Astrocyte (in vitro differentiated cells and primary cell): ENCODE measurements at regions not wholly inside any gene's neighbourhood (a gene's known extent, or its start where the extent isn't known, plus 50 kb on each side); places are given as distances from the start of the nearest gene placed in this dataset.

Experiments used
- EZH2 ChIP-seq: IDR thresholded peaks from 2 replicates; pipeline ENCODE4 v1.6.1; 2012; ENCODE audit warnings: mild to moderate bottlenecking, low read length, inconsistent platforms; ENCODE audit not compliant: insufficient read depth
- TF ChIP-seq, protein P1 (sequence below): IDR thresholded peaks from 2 replicates; pipeline ENCODE4 v1.5.1; 2011; ENCODE audit warnings: low read depth, mild to moderate bottlenecking, inconsistent platforms, low read length, moderate library complexity; ENCODE audit not compliant: insufficient read depth

DNA sequence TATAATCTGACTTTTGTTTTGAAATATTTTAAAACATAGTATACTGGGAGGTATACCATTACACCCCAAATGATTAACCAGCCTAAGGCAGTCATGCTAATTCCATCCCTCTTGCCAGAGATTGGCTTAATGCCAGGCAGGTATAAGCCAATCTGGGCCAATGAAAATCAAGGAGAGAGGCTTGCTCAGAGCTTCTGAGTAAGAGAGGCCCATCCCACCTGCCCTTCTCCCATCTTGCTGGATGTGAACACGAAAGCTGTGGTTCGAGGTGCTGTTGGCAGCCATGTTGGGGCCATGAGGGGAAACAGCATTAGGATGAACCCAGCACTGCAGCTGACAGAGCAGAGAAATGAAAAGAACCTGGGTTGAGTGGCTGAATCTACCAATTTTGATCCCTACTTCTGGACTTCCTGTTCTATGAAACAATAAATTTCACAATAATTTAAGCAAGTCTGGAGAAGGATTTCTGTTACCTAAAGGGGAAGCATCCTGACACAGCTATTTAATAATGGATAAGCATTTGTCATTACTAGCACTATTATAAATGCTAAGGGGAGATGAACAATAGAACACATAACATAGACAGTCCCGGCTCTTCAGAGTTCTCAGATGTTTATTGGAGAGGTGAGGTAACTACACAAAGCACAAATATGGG lies 152.3 kb downstream of the CDC5L start:
- TF ChIP-seq EZH2: no peak
- TF ChIP-seq, protein P1, sequence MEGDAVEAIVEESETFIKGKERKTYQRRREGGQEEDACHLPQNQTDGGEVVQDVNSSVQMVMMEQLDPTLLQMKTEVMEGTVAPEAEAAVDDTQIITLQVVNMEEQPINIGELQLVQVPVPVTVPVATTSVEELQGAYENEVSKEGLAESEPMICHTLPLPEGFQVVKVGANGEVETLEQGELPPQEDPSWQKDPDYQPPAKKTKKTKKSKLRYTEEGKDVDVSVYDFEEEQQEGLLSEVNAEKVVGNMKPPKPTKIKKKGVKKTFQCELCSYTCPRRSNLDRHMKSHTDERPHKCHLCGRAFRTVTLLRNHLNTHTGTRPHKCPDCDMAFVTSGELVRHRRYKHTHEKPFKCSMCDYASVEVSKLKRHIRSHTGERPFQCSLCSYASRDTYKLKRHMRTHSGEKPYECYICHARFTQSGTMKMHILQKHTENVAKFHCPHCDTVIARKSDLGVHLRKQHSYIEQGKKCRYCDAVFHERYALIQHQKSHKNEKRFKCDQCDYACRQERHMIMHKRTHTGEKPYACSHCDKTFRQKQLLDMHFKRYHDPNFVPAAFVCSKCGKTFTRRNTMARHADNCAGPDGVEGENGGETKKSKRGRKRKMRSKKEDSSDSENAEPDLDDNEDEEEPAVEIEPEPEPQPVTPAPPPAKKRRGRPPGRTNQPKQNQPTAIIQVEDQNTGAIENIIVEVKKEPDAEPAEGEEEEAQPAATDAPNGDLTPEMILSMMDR: no peak
